Neural progenitor cell (in vitro differentiated cells): ENCODE measurements at regions not wholly inside any gene's neighbourhood (a gene's known extent, or its start where the extent isn't known, plus 50 kb on each side); places are given as distances from the start of the nearest gene placed in this dataset.

Experiments used
- DNase-seq: peaks from one replicate; pipeline ENCODE4 v3.0.0-alpha.2; 2016; ENCODE audit warnings: low spot score
- H2AFZ ChIP-seq: fragments of 200-600 bp; sonication (generic); replicated peaks from 2 replicates; pipeline ENCODE4 v1.6.1; 2016; ENCODE audit warnings: antibody characterized with exemption
- H3F3A ChIP-seq: fragments of 200-600 bp; sonication (generic); 2 replicates; pipeline ENCODE4 v1.6.1; 2016; ENCODE audit warnings: antibody characterized with exemption, low read depth
- H3K27ac ChIP-seq: fragments of 200-600 bp; sonication (generic); 2 replicates; pipeline ENCODE4 v1.5.1; 2016; ENCODE audit warnings: mild to moderate bottlenecking
- H3K27me3 ChIP-seq: fragments of 200-600 bp; sonication (generic); 2 replicates; pipeline ENCODE4 v1.6.1; 2016; ENCODE audit warnings: mild to moderate bottlenecking, moderate library complexity
- H3K36me3 ChIP-seq: fragments of 200-600 bp; sonication (generic); 2 replicates; pipeline ENCODE4 v1.5.1; 2016
- H3K4me1 ChIP-seq: fragments of 200-600 bp; sonication (generic); 2 replicates; pipeline ENCODE4 v1.6.1; 2016; ENCODE audit warnings: mixed run types
- H3K4me2 ChIP-seq: fragments of 200-600 bp; sonication (generic); 2 replicates; pipeline ENCODE4 v1.6.1; 2016
- H3K4me3 ChIP-seq: fragments of 200-600 bp; sonication (generic); 2 replicates; pipeline ENCODE4 v1.5.1; 2016
- H3K79me2 ChIP-seq: fragments of 200-600 bp; sonication (generic); 2 replicates; pipeline ENCODE4 v1.6.1; 2016; ENCODE audit warnings: low read depth
- H3K9ac ChIP-seq: fragments of 200-600 bp; sonication (generic); 2 replicates; pipeline ENCODE4 v1.6.1; 2016
- H3K9me3 ChIP-seq: fragments of 200-600 bp; sonication (generic); 2 replicates; pipeline ENCODE4 v1.5.1; 2016; ENCODE audit warnings: low read depth
- H4K20me1 ChIP-seq: fragments of 200-600 bp; sonication (generic); 2 replicates; pipeline ENCODE4 v1.6.1; 2016; ENCODE audit warnings: low read depth
- H3K27ac Mint-ChIP-seq: 3 replicates; pipeline ENCODE4 v1.8.0; 2021; ENCODE audit warnings: mixed read lengths
- H3K27me3 Mint-ChIP-seq: 2 replicates; pipeline ENCODE4 v1.8.0; 2022; ENCODE audit warnings: low read depth, mild to moderate bottlenecking, inconsistent platforms, moderate library complexity, mixed read lengths; ENCODE audit not compliant: insufficient read depth
- H3K36me3 Mint-ChIP-seq: 3 replicates; pipeline ENCODE4 v1.8.0; 2021; ENCODE audit warnings: mixed read lengths
- H3K4me1 Mint-ChIP-seq: 3 replicates; pipeline ENCODE4 v1.8.0; 2021; ENCODE audit warnings: mixed read lengths
- H3K4me3 Mint-ChIP-seq: 3 replicates; pipeline ENCODE4 v1.8.0; 2021; ENCODE audit warnings: mild to moderate bottlenecking, moderate library complexity, mixed read lengths
- H3K9me3 Mint-ChIP-seq: 3 replicates; pipeline ENCODE4 v1.8.0; 2020; ENCODE audit warnings: mixed read lengths
- EZH2 ChIP-seq: fragments of 200-600 bp; sonication (generic); IDR thresholded peaks from 2 replicates; pipeline ENCODE4 v1.6.1; 2017; ENCODE audit warnings: antibody characterized with exemption, mild to moderate bottlenecking, moderate library complexity
- EZH2phosphoT487 ChIP-seq: fragments of 200-600 bp; sonication (generic); IDR thresholded peaks from 2 replicates; pipeline ENCODE4 v1.6.1; 2017; ENCODE audit warnings: antibody characterized with exemption
- TF ChIP-seq, protein P1 (sequence below): fragments of 200-600 bp; sonication (generic); IDR thresholded peaks from 2 replicates; pipeline ENCODE4 v1.5.1; 2017; ENCODE audit warnings: antibody characterized with exemption, mild to moderate bottlenecking

DNA sequence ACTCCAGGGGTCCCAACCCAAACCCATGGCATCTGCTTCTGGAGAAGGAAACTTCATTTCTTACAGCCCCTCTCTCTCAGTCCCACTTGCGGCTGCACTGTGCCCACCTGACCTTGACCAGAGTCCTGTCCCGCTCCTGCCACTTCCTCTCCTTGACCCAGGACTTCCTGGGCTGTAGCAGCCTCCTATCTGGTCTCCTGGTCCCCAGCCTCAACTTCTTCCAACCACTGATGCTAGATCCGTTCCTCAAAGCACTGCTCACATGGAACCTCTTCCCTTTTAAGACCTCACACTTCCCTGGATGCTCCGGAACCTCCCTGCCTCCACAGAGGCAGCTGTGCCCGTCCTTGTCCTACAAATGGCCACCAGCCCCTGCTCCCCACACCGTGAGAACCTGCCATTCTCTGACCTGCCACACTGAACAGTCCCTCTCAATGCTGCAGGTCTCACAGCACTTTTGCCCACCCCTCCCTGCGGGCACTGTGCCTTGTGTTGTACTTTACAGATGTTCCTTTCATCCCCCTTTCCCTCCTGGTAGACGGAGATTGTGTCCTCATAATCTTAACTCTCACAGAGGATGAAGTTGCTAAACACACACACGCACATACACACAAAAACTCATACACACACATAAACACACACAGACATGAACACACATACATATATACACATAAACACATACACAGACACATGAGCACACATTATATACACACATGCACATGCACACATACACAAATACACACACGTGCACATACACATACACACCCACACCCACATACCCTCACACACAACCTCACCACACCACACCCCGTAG, 59.6 kb upstream of the NXT1 start:
- no peaks in the 10 kb centered on the region for H3K36me3 Mint-ChIP-seq
- Histone ChIP-seq H3K4me1 (peaks cover 13% of the 10 kb centered on the region), H3K9me3 (no peaks in the 10 kb centered on the region), H3F3A (no peaks in the 10 kb centered on the region), H3K27me3 (no peaks in the 10 kb centered on the region), H4K20me1 (no peaks in the 10 kb centered on the region), H3K9ac (no peak overlapping the region), H3K4me3 (no peak overlapping the region), H3K79me2 (no peaks in the 10 kb centered on the region), H3K36me3 (no peaks in the 10 kb centered on the region), H2AFZ (no peak overlapping the region), H3K4me2 (no peak overlapping the region), H3K27ac (no peak overlapping the region)
- peak overlapping the region; percentile 15 for H3K27ac Mint-ChIP-seq
- peaks cover 8% of the 10 kb centered on the region for H3K4me1 Mint-ChIP-seq
- DNase-seq: no peak
- peaks cover 18% of the 10 kb centered on the region for H3K27me3 Mint-ChIP-seq
- no peaks in the 10 kb centered on the region for H3K9me3 Mint-ChIP-seq
- no peak overlapping the region for H3K4me3 Mint-ChIP-seq
- TF ChIP-seq EZH2phosphoT487 (no peak), EZH2 (no peak)
- TF ChIP-seq, protein P1, sequence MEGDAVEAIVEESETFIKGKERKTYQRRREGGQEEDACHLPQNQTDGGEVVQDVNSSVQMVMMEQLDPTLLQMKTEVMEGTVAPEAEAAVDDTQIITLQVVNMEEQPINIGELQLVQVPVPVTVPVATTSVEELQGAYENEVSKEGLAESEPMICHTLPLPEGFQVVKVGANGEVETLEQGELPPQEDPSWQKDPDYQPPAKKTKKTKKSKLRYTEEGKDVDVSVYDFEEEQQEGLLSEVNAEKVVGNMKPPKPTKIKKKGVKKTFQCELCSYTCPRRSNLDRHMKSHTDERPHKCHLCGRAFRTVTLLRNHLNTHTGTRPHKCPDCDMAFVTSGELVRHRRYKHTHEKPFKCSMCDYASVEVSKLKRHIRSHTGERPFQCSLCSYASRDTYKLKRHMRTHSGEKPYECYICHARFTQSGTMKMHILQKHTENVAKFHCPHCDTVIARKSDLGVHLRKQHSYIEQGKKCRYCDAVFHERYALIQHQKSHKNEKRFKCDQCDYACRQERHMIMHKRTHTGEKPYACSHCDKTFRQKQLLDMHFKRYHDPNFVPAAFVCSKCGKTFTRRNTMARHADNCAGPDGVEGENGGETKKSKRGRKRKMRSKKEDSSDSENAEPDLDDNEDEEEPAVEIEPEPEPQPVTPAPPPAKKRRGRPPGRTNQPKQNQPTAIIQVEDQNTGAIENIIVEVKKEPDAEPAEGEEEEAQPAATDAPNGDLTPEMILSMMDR: no peak

GRCh38 chr20:23289724-23290395, 60.7 kb upstream of the NXT1 start:
- Mint-ChIP-seq H3K27me3 (peaks cover 22% of the 10 kb centered on the region), H3K4me3 (no peak overlapping the region), H3K4me1 (peaks cover 5% of the 10 kb centered on the region), H3K9me3 (no peaks in the 10 kb centered on the region), H3K27ac (no peak overlapping the region), H3K36me3 (no peaks in the 10 kb centered on the region)
- Histone ChIP-seq H3K9me3 (no peaks in the 10 kb centered on the region), H3K36me3 (no peaks in the 10 kb centered on the region), H3K27ac (no peak overlapping the region), H3K9ac (no peak overlapping the region), H4K20me1 (no peaks in the 10 kb centered on the region), H3K4me2 (no peak overlapping the region), H3K79me2 (no peaks in the 10 kb centered on the region), H3F3A (no peaks in the 10 kb centered on the region), H3K4me3 (no peak overlapping the region), H2AFZ (no peak overlapping the region), H3K27me3 (no peaks in the 10 kb centered on the region), H3K4me1 (peaks cover 9% of the 10 kb centered on the region)
- TF ChIP-seq EZH2 (no peak), EZH2phosphoT487 (no peak)
- TF ChIP-seq, protein P1: no peak
- DNase-seq: no peak

- Histone ChIP-seq H3K27ac (no peak overlapping the region), H2AFZ (no peak overlapping the region), H4K20me1 (no peaks in the 10 kb centered on the region), H3K36me3 (no peaks in the 10 kb centered on the region), H3K79me2 (no peaks in the 10 kb centered on the region), H3K4me1 (peaks cover 9% of the 10 kb centered on the region), H3K4me3 (no peak overlapping the region), H3K9ac (no peak overlapping the region), H3F3A (no peaks in the 10 kb centered on the region), H3K9me3 (no peaks in the 10 kb centered on the region), H3K27me3 (no peaks in the 10 kb centered on the region), H3K4me2 (no peak overlapping the region)
- H3K27ac Mint-ChIP-seq: no peak overlapping the region
- TF ChIP-seq EZH2phosphoT487 (no peak), EZH2 (no peak)
- TF ChIP-seq, protein P1: no peak
- H3K4me1 Mint-ChIP-seq: peaks cover 5% of the 10 kb centered on the region
- H3K9me3 Mint-ChIP-seq: no peaks in the 10 kb centered on the region
- no peak overlapping the region for H3K4me3 Mint-ChIP-seq
- peaks cover 16% of the 10 kb centered on the region for H3K27me3 Mint-ChIP-seq
- no peaks in the 10 kb centered on the region for H3K36me3 Mint-ChIP-seq
- no peak for DNase-seq
Measured at GRCh38 chr20:23289249-23289648, 61.3 kb upstream of the NXT1 start.
